ENCODE measurements at regions not wholly inside any gene's neighbourhood (a gene's known extent, or its start where the extent isn't known, plus 50 kb on each side); places are given as distances from the start of the nearest gene placed in this dataset.

DNA sequence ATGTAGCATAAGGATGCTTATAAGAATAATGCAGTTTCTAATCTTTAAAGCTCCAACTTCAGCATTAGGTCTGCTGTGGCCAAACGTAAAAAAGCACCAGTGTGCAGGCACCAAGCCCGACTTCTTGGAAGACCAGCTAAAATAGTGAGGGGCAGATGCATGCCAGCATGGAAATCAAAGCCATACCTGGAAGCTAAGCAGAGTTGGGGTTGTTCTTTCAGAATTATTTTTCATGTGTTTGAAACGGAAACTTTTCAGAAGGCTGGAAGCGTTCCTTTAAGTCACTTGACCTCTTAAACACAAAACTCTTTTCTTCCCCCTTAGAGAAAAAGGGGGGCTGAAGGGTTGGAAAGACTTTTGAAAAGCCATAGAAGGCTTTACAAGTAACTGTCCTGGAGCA lies 329.2 kb upstream of the C1orf87 start:
- no peak for TF ChIP-seq POLR2AphosphoS5 (IDR thresholded peaks at IDR 0.05; ENCODE audit: low read depth, low read length)
- TF ChIP-seq POLR2A (IDR thresholded peaks at IDR 0.05; ENCODE audit: low read depth, low read length), result no peak

All from GM12892 (cell line).